Natural killer cell treated with Interleukin-12 subunit alpha and Interleukin-12 subunit beta and Interleukin-15 and Interleukin-18, amount 100 ng/mL, for 72 hours (primary cell): ENCODE measurements at regions not wholly inside any gene's neighbourhood (a gene's known extent, or its start where the extent isn't known, plus 50 kb on each side); places are given as distances from the start of the nearest gene placed in this dataset.
A peak's percentile ranks its signal among the peaks of the same experiment; 100 is the strongest.
"Not testable (repeated sequence)": the region's sequence is repeated elsewhere in the genome, so short reads cannot be mapped to it uniquely, and the experiment has no call there.

Source experiments
- ATAC-seq, 2 donors: fragments of 150-1000 bp; cut with Tn5 transposase in 1 of 2; sonication (Bioruptor Pico), chemical (Tn5 transposase) in 1 of 2; 2 replicates each; pipeline ENCODE4 v1.10.0; 2021
- DNase-seq: peaks from one replicate; pipeline ENCODE4 v3.0.0; 2022; ENCODE audit warnings: low spot score
- H3K27ac Mint-ChIP-seq, 2 donors: 1 replicate in 1 of 2; 2 replicates in 1 of 2; pipeline ENCODE4 v1.8.0; 2022; ENCODE audit warnings: mixed read lengths in 2 of 2, mild to moderate bottlenecking in 1 of 2, moderate library complexity in 1 of 2
- H3K27me3 Mint-ChIP-seq, 2 donors: 1 replicate in 1 of 2; 2 replicates in 1 of 2; pipeline ENCODE4 v1.8.0; 2022; ENCODE audit warnings: mixed read lengths in 2 of 2
- H3K36me3 Mint-ChIP-seq: one replicate; pipeline ENCODE4 v1.8.0; 2022; ENCODE audit warnings: mixed read lengths
- H3K4me1 Mint-ChIP-seq, 2 donors: 1 replicate in 1 of 2; 2 replicates in 1 of 2; pipeline ENCODE4 v1.8.0; 2022; ENCODE audit warnings: low read depth in 2 of 2, mixed read lengths in 2 of 2, mild to moderate bottlenecking in 1 of 2
- H3K4me3 Mint-ChIP-seq: one replicate; pipeline ENCODE4 v1.8.0; 2022; ENCODE audit warnings: mixed read lengths
- H3K9me3 Mint-ChIP-seq: 2 replicates; pipeline ENCODE4 v1.8.0; 2022; ENCODE audit warnings: mixed read lengths

DNA sequence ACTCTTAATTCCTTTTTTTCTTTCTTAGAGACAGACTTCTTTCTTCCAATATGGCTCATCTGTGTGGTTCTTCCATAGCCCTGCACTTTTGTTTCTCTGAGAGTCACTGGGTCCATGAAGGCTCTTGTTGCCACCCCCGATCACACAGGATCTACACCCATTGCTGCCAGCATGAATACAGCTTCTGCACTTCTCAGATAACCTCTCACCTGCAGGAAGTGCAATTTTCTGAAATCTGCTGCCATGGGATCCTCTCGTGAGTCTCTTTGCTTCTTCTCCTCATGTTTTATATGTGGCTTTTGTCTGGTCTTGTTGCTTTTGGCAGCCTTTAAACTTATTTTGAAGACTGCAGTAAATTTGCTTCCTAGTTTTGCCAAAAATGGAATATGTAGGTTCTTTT lies 171.2 kb downstream of the TMEM167A start:
- Mint-ChIP-seq H3K4me1 (peaks cover 0 to 2% of the 10 kb centered on the region in 2 donors), H3K4me3 (no peak overlapping the region), H3K36me3 (peaks cover 4% of the 10 kb centered on the region), H3K27ac (no peak overlapping the region), H3K27me3 (peaks cover 0 to 10% of the 10 kb centered on the region in 2 donors), H3K9me3 (no peaks in the 10 kb centered on the region)
- DNase-seq (no peak), ATAC-seq (no peak)

DNA sequence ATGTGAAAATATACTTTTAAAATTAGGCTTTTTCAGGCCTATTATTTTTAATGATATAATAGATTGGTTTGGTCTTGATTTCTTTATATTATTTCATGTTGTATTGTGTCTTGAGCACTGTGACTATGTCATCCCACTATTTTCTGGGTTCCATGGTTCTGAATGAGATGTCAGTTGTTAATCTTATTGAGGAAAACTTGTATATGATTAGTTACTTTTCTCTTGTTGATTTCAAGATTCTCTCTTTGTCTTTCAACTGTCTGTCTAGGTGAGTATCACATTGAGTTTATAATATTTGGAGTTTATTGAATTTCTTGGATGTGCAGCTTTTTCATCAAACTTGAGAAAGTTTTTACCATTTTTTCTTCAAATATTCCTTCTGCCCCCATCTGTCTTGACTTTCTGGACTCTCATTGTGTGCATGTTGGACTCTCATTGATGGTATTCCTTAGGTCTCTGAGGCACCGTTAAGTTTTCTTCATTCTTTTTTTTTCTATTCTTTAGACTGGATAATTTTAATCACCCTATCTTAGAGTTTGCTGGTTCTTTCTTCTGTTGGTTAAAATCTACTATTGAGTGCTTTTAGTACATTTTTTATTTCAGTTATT lies 175.8 kb downstream of the TMEM167A start:
- ATAC-seq (no peak), DNase-seq (no peak)
- Mint-ChIP-seq H3K4me3 (no peak overlapping the region), H3K36me3 (peaks cover 4% of the 10 kb centered on the region), H3K4me1 (no peaks in the 10 kb centered on the region), H3K27me3 (peaks cover 0 to 5% of the 10 kb centered on the region in 2 donors), H3K9me3 (peaks cover 4% of the 10 kb centered on the region), H3K27ac (no peak overlapping the region)

DNA sequence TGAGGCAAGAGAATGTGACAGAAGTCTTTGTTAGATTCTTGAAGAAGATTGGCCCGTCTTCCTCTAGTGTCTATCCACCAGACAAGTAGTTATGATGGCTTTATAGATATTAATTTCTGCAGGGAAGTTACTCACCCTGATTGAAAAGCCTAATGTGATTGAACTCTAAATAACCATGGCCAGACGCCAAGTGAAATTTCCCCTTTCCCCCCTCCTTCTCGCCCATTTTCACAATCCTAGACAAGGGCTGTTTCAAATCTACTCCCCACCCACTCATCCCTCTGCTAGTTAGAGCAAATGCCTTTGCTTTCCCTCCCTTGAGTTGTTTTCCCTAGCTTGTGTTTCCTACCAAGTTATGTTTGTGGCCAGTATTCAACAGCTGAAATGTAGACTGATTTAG lies 182.5 kb downstream of the TMEM167A start:
- H3K9me3 Mint-ChIP-seq = peaks cover 10% of the 10 kb centered on the region
- peaks cover 0 to 1% of the 10 kb centered on the region in 2 donors for H3K4me1 Mint-ChIP-seq
- no peak overlapping the region for H3K4me3 Mint-ChIP-seq
- no peaks in the 10 kb centered on the region for H3K27me3 Mint-ChIP-seq
- H3K36me3 Mint-ChIP-seq = no peaks in the 10 kb centered on the region
- DNase-seq (no peak), ATAC-seq (no peak)
- no peak overlapping the region for H3K27ac Mint-ChIP-seq

DNA sequence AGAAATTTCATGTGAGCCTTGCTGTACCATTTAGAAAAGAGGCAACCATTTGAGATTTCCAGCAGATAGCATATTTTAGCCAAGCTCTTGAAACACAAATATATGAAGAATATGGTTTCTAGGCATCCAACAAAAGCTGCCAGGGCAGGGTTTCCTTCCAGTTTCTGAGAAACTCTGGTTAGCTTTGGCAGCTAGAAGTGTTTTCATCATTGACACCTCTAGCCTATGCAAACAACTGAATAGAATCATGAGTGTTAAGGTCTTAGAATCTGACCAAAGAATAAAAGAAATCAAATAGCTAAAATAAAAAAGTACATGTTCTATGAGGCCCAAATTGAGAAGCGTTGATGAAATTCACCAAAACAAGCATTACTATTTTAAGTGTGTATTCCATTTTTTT lies 188.1 kb downstream of the TMEM167A start:
- H3K4me3 Mint-ChIP-seq = no peak overlapping the region
- no peak for DNase-seq
- peaks cover 0 to 33% of the 10 kb centered on the region in 2 donors for H3K4me1 Mint-ChIP-seq
- peak overlapping the region in 1 of 2 donors; percentile 66 for H3K27ac Mint-ChIP-seq
- ATAC-seq = no peak
- H3K36me3 Mint-ChIP-seq = no peaks in the 10 kb centered on the region
- peaks cover 7% of the 10 kb centered on the region for H3K9me3 Mint-ChIP-seq
- H3K27me3 Mint-ChIP-seq = peaks cover 0 to 3% of the 10 kb centered on the region in 2 donors

DNA sequence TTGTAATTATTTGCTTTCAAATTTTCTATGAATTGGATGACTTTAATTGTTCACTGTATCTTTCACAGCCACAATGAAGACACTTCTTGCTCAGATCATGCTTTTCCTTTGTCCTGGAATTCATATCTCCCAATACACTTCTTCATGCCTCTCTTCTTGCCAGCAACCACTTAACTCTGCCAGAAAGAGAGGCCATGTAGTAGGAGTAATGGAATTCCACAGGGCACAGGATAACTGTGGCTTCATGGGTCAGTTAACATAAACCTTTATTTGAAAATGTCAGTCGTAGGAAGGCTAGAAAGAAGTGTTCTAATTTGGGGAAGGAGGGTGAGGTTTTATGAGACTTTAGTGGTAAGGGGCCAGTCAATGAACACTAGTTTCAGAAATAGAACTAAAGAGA lies 190.3 kb downstream of the TMEM167A start:
- no peak for ATAC-seq
- H3K27ac Mint-ChIP-seq = no peak overlapping the region
- peaks cover 3% of the 10 kb centered on the region for H3K9me3 Mint-ChIP-seq
- H3K4me3 Mint-ChIP-seq = no peak overlapping the region
- no peak for DNase-seq
- H3K36me3 Mint-ChIP-seq = peaks cover 6% of the 10 kb centered on the region
- H3K4me1 Mint-ChIP-seq = peaks cover 0 to 41% of the 10 kb centered on the region in 2 donors
- H3K27me3 Mint-ChIP-seq = peaks cover 0 to 3% of the 10 kb centered on the region in 2 donors

DNA sequence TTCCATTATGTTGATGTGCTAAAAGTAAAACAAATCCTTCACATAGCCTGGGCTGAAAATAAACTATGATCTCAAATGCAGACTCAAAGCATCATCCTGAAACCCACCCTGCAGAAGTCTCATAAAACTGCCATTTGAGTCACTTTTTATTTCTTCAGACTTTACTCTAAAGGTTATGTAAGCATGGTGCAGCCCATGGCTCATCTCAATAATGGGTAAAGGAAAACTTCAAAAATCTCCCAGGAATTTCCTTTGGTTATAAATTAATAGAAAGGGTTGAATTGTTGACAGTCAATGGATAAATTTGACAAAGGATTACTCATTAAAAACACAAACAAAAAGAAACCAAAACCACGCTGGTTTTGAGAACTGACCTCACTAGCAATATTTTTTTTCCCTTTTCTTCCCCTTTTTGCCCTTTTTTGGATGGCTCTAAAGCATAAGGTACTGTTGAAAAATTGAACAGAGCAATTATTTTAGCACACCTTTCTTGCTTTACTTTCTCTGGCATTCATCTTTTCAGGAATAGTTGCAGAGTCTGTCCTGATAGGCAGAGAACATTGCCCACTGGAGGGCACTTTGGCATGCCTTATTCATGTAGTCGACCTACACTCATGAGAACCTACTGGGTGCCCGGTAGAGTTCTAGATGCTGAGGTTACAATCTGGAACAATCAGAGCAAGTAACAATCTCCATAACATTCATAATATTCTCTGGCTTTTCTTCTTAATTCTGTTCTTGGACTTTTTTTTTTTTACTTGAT lies 191.4 kb downstream of the TMEM167A start:
- H3K27me3 Mint-ChIP-seq = peaks cover 0 to 3% of the 10 kb centered on the region in 2 donors
- no peak for DNase-seq
- H3K27ac Mint-ChIP-seq = peak overlapping the region in 1 of 2 donors; percentile 23
- peaks cover 6% of the 10 kb centered on the region for H3K36me3 Mint-ChIP-seq
- ATAC-seq = no peak
- H3K4me1 Mint-ChIP-seq = peaks cover 5 to 47% of the 10 kb centered on the region in 2 donors
- H3K9me3 Mint-ChIP-seq = no peaks in the 10 kb centered on the region
- peak overlapping the region; percentile 43 for H3K4me3 Mint-ChIP-seq

DNA sequence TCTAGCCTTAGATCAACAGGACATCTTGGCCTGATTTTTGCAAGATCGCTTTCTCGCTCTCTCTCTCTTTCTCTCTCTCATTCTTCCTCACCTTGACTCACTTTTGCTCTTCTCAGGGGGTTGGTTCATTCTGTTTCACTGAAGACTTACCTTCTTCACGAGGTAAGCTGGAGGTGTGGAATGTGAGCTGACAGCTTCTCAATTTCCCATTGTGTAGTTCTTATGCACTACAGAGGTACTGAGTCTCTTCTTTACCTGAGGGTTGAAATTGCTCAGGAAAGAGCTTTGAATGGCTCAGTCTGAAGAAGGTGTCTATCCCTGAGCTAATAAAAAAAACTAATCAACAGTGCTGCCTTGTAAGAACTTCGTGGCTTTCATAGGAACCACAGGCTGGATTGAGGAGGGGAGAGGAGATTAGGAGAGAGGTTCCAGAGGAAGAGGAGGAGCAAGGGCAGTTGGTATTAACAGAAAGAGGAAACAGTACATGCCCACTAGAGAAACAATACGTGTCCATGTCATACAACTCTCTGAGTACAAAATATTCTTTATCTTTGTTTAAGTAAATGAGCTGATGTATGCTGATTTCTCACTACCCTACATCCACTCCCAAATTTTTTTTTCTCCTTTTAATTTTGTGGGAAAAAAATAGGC lies 192.2 kb downstream of the TMEM167A start:
- ATAC-seq = no peak
- Mint-ChIP-seq H3K36me3 (peaks cover 11% of the 10 kb centered on the region), H3K9me3 (peaks cover 2% of the 10 kb centered on the region), H3K27ac (peak overlapping the region; percentile 4 to 36), H3K27me3 (peaks cover 0 to 3% of the 10 kb centered on the region in 2 donors), H3K4me3 (no peak overlapping the region), H3K4me1 (peaks cover 5 to 47% of the 10 kb centered on the region in 2 donors)
- DNase-seq = no peak

DNA sequence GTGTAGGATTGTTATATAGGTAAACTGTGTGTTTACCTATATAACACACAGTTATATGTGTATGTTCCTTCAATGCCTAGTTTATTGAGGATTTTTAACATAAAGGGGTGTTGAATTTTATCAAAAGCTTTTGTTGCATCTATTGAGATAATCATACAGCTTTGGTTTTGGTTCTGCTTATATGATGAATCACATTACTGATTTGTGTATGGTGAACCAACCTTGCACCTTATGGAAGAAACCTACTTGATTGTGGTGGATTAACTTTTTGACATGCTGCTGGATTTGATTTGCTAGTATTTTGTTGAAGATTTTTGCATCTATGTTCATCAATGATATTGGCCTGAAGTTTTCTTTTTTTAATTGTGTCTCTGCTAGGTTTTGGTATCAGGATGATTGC lies 194.9 kb downstream of the TMEM167A start:
- ATAC-seq = no peak
- H3K27ac Mint-ChIP-seq = peak overlapping the region in 1 of 2 donors; percentile 18

DNA sequence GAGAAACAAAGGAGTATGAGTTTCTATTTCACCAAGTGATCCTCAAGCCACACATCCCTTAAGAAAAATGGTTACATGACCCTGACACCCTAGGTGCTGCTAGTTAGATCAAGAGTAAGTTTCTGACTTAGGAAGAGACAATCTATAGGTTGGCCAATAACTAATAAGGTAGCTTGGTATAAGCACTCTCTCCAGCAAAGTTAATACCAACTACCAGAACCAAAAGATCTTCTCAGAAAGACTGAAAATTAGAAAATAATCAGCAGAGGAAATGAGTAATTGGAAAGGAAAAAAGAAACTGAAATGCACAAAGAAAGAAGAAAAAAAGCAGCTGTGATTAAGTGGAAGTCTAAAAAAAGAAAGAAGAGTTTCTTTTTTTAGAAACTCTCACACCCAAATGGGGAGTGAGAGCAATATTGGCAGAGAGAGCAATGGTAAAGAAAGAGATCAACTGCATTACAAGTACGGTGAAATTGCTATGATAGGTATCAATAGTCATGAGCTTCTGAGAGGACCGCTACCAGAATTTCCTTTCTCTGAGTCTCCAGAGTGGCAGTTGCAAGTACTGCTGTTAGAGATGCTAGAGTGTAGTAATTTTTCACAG lies 195.5 kb downstream of the TMEM167A start:
- no peak overlapping the region for H3K4me3 Mint-ChIP-seq
- DNase-seq (no peak), ATAC-seq (no peak)
- peaks cover 17% of the 10 kb centered on the region for H3K36me3 Mint-ChIP-seq
- peaks cover 0 to 5% of the 10 kb centered on the region in 2 donors for H3K27me3 Mint-ChIP-seq
- peaks cover 5 to 28% of the 10 kb centered on the region in 2 donors for H3K4me1 Mint-ChIP-seq
- H3K9me3 Mint-ChIP-seq = peaks cover 9% of the 10 kb centered on the region
- H3K27ac Mint-ChIP-seq = peak overlapping the region in 1 of 2 donors; percentile 4

More for the DNA sequence above, 194.9 kb downstream of the TMEM167A start:
- peaks cover 17% of the 10 kb centered on the region for H3K36me3 Mint-ChIP-seq
- DNase-seq = no peak
- no peak overlapping the region for H3K4me3 Mint-ChIP-seq
- peaks cover 5 to 34% of the 10 kb centered on the region in 2 donors for H3K4me1 Mint-ChIP-seq
- peaks cover 9% of the 10 kb centered on the region for H3K9me3 Mint-ChIP-seq
- peaks cover 0 to 5% of the 10 kb centered on the region in 2 donors for H3K27me3 Mint-ChIP-seq

DNA sequence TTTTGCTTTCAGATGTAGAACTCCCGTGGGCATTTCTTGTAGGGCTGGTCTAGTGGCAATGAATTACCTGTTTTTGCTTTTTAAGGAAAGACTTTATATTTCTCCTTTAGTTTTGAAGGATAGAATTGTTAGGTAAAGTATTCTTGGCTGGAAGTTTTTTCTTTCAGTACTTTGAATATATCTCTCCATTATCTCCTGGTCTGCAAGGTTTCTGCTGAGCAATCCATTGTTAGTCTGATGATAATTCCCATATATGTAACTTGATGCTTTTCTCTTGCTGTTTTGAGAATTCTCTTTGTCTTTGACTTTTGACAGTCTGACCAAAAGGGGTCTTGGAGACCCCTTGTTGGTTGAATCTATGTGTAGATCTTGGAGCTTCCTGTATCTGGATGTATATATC lies 198.1 kb downstream of the TMEM167A start:
- Mint-ChIP-seq H3K27ac (no peak overlapping the region), H3K4me3 (no peak overlapping the region), H3K27me3 (peaks cover 0 to 2% of the 10 kb centered on the region in 2 donors), H3K9me3 (peaks cover 9% of the 10 kb centered on the region), H3K4me1 (peaks cover 5 to 14% of the 10 kb centered on the region in 2 donors), H3K36me3 (peaks cover 17% of the 10 kb centered on the region)
- no peak for DNase-seq
- no peak for ATAC-seq

DNA sequence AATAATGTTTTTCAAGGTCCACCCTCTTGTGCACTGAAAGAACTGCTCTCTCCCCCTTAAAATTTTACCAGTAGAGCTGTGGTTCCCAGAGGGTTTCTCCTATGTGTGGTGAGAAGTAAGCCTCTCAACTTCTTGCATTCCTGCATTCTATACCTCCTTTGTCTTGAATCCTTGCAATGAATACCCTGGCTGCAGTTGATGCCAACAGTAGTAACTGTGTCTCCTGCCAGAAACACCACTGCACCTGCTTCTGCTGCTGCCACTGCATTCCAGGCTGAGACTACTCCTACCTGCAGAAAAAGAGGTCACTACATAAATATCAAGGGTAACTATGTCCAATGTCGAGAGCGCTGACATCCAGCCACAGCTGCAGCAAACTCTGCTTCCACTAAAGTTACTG lies 203.7 kb downstream of the TMEM167A start:
- H3K36me3 Mint-ChIP-seq = peaks cover 8% of the 10 kb centered on the region
- H3K4me1 Mint-ChIP-seq = no peaks in the 10 kb centered on the region
- H3K27me3 Mint-ChIP-seq = peaks cover 0 to 5% of the 10 kb centered on the region in 2 donors
- peaks cover 3% of the 10 kb centered on the region for H3K9me3 Mint-ChIP-seq
- no peak overlapping the region for H3K4me3 Mint-ChIP-seq
- no peak overlapping the region for H3K27ac Mint-ChIP-seq
- no peak for DNase-seq
- no peak for ATAC-seq

DNA sequence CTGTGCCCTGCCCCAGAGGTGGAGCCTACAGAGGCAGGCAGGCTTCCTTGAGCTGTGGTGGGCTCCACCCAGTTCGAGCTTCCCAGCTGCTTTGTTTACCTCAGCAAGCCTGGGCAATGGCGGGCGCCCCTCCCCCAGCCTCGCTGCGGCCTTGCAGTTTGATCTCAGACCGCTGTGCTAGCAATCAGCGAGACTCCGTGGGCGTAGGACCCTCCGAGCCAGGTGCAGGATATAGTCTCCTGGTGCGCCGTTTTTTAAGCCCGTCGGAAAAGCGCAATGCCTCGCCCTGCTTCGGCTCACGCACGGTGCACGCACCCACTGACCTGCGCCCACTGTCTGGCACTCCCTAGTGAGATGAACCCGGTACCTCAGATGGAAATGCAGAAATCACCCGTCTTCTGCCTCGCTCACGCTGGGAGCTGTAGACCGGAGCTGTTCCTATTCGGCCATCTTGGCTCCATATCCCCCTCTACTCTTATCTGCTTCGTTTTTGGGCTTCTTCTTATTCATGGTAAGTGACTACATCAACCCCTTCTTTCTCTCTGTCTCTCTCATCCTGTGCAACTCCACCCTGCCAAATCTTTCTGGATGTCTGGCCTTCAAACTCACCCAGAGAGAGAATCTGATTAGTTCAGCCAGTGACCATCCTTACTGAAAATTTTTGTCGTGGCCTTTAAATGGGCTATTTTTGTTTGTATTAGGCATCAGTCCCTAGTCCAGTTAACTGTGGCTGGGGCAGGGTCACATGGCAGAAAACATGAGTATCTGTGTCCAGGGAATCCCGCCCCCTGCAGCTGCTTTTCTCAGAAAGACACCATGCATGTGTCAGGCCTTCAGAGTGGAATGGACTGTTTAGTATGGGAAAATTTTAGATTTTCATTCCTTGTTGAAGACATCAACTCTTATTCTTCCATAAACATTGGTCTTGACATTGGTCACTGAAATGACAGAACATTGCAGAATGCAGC lies 204.6 kb downstream of the TMEM167A start:
- H3K27ac Mint-ChIP-seq, DNase-seq, H3K9me3 Mint-ChIP-seq, H3K4me3 Mint-ChIP-seq, H3K4me1 Mint-ChIP-seq, ATAC-seq, H3K27me3 Mint-ChIP-seq, H3K36me3 Mint-ChIP-seq: not testable (repeated sequence)

DNA sequence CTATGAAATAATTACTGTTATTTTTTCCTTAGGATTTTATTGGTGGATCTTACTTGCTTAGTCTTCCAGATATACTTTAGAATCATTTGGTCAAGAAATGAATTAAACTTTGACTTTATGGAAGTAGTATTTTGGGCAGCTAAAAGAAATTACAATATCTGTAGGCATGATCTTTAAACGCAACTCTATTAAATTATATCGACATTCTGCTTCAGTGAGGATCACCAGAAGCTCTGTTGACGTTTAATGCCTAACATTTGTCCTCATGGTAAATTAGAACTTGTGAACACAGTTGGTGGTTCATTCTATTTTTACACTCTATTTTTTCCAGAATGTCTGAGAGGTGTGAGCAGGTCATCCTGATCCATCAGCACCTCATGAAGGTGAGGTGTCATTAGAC lies 211.6 kb downstream of the TMEM167A start:
- no peak for DNase-seq
- no peak for ATAC-seq
- Mint-ChIP-seq H3K4me1 (no peaks in the 10 kb centered on the region), H3K9me3 (no peaks in the 10 kb centered on the region), H3K27ac (no peak overlapping the region), H3K36me3 (no peaks in the 10 kb centered on the region), H3K27me3 (no peaks in the 10 kb centered on the region), H3K4me3 (no peak overlapping the region)
